GM19023 (cell line): ENCODE measurements at regions not wholly inside any gene's neighbourhood (a gene's known extent, or its start where the extent isn't known, plus 50 kb on each side); places are given as distances from the start of the nearest gene placed in this dataset.
A peak's percentile ranks its signal among the peaks of the same experiment; 100 is the strongest.

Experiments used
- ATAC-seq: cut with Tn5 transposase; IDR thresholded peaks from one replicate; pipeline ENCODE4 v1.9.1; 2021; ENCODE audit warnings: mild to moderate bottlenecking, moderate library complexity; ENCODE audit not compliant: unreplicated experiment

- no peak for ATAC-seq
These were observed 256.9 kb downstream of the GPATCH2 start for GRCh38 chr1:217373761-217374701.

GRCh38 chr1:217372049-217372970, 258.6 kb downstream of the GPATCH2 start:
- ATAC-seq: no peak

- no peak for ATAC-seq
These were observed 260.1 kb downstream of the GPATCH2 start for GRCh38 chr1:217370757-217371156.

GRCh38 chr1:217369996-217370551, 260.8 kb downstream of the GPATCH2 start:
- ATAC-seq: no peak

- ATAC-seq: peak; percentile 95
These were observed 261.5 kb downstream of the GPATCH2 start for GRCh38 chr1:217369271-217369981.

GRCh38 chr1:217364220-217364619, 266.7 kb downstream of the GPATCH2 start:
- ATAC-seq: no peak

- ATAC-seq: no peak
These were observed 267.6 kb downstream of the GPATCH2 start for GRCh38 chr1:217363319-217363718.

GRCh38 chr1:217360510-217360909, 270.4 kb downstream of the GPATCH2 start:
- no peak for ATAC-seq

GRCh38 chr1:217354895-217355294, 276.0 kb downstream of the GPATCH2 start:
- no peak for ATAC-seq

GRCh38 chr1:217348960-217349664, 281.8 kb downstream of the GPATCH2 start:
- no peak for ATAC-seq

- no peak for ATAC-seq
These were observed 286.2 kb downstream of the GPATCH2 start for GRCh38 chr1:217344712-217345111.

GRCh38 chr1:217343907-217344306, 287.0 kb downstream of the GPATCH2 start:
- ATAC-seq: no peak

GRCh38 chr1:217342105-217342504, 288.8 kb downstream of the GPATCH2 start:
- ATAC-seq: no peak

GRCh38 chr1:217336724-217337123, 294.2 kb downstream of the GPATCH2 start:
- ATAC-seq: no peak

GRCh38 chr1:217333939-217334338, 297.0 kb downstream of the GPATCH2 start:
- no peak for ATAC-seq

- no peak for ATAC-seq
These were observed 298.3 kb downstream of the GPATCH2 start for GRCh38 chr1:217332431-217333065.

GRCh38 chr1:217331698-217332097, 299.2 kb downstream of the GPATCH2 start:
- no peak for ATAC-seq

GRCh38 chr1:217327901-217328300, 303.0 kb downstream of the GPATCH2 start:
- no peak for ATAC-seq

GRCh38 chr1:217322834-217323233, 308.1 kb downstream of the GPATCH2 start:
- peak; percentile 97 for ATAC-seq
